Thyroid gland (tissue), 4 donors: ENCODE measurements at regions not wholly inside any gene's neighbourhood (a gene's known extent, or its start where the extent isn't known, plus 50 kb on each side); places are given as distances from the start of the nearest gene placed in this dataset.

Experiments
- CTCF ChIP-seq, 6 experiments: fragments of 200-600 bp in 3 of 6; fragments of 450-650 bp in 3 of 6; sonication (generic) in 3 of 6; IDR thresholded peaks; one replicate each; pipeline ENCODE4 v1.5.1; 2016 to 2019; ENCODE audit warnings: antibody characterized with exemption in 6 of 6, mild to moderate bottlenecking in 2 of 6, inconsistent platforms in 1 of 6, moderate library complexity in 1 of 6
- POLR2A ChIP-seq, 2 donors: fragments of 450-650 bp; IDR thresholded peaks; one replicate each; pipeline ENCODE4 v1.6.1; 2017; ENCODE audit warnings: antibody characterized with exemption in 2 of 2, mild to moderate bottlenecking in 2 of 2, moderate library complexity in 1 of 2

- TF ChIP-seq POLR2A (IDR thresholded peaks at IDR 0.05) (no peak), CTCF (IDR thresholded peaks at IDR 0.05) (no peak)
Measured at GRCh38 chr1:55280731-55281130, 65.6 kb upstream of the USP24 start.
